ENCODE measurements at regions not wholly inside any gene's neighbourhood (a gene's known extent, or its start where the extent isn't known, plus 50 kb on each side); places are given as distances from the start of the nearest gene placed in this dataset.

DNA sequence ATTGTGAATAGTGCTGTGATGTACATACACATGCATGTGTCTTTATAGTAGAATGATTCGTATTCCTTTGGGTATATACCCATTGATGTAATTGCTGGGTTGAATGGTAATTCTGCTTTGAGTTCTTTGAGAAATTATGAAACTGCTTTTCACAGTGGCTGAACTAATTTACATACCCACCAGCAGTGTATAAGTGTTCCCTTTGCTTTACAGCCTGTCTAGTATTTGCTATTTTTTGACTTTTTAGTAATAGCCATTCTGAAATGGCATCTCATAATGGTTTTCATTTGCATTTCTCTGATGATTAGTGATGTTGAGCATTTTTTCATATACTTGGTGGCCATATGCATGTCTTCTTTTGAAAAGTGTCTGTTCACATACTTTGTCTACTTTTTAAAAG is 54.5 kb upstream of the FAM78B start:
- TF ChIP-seq SPI1 (IDR thresholded peaks at IDR 0.05; ENCODE audit: low read depth, low read length) (no peak), POU2F2 (IDR thresholded peaks at IDR 0.05; ENCODE audit: low read depth, low read length) (no peak), PAX5 (IDR thresholded peaks at IDR 0.05; ENCODE audit: insufficient read depth, low read length, severe bottlenecking) (no peak), POLR2AphosphoS5 (IDR thresholded peaks at IDR 0.05; ENCODE audit: low read depth, low read length) (no peak), TAF1 (IDR thresholded peaks at IDR 0.05; ENCODE audit: low read depth, low read length) (no peak), POLR2A (IDR thresholded peaks at IDR 0.05; ENCODE audit: low read depth, low read length) (no peak)
- DNase-seq (ENCODE audit: insufficient read length, low spot score) (no peak), FAIRE-seq (no peak)

DNA sequence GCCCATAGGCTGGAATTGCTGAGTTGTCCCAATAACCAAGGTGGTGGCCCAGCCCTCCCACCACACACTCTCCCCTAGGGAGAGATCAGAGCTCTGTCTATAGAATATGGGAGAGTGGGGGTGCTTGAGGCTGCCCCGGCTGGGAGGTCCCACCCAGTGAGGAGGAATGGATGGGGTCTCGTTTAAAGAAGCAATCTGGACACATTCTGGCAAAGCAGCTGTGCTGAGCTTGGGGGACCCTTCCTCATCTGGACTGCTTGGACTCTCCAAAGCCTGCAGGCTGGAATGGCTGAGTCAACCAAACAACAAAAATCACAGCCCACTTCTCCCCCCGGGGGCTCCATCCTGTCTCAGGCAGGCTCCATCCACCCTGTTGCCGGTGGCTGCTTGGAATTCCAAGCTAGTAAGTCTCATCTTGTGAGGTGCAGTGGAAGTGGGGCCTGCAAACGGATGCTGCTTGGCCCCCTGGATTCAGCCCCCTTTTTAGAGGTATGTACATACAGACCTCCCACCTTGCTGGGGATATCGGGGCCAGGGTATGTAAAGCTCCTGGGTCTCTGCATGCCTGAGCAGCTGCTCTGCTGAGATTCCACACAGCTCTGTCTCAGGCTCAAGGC is 67.1 kb upstream of the FAM78B start:
- FAIRE-seq, result no peak
- DNase-seq (ENCODE audit: insufficient read length, low spot score), result no peak
- no peak for TF ChIP-seq POU2F2 (IDR thresholded peaks at IDR 0.05; ENCODE audit: low read depth, low read length)
- TF ChIP-seq SPI1 (IDR thresholded peaks at IDR 0.05; ENCODE audit: low read depth, low read length), result no peak
- no peak for TF ChIP-seq TAF1 (IDR thresholded peaks at IDR 0.05; ENCODE audit: low read depth, low read length)
- no peak for TF ChIP-seq PAX5 (IDR thresholded peaks at IDR 0.05; ENCODE audit: insufficient read depth, low read length, severe bottlenecking)
- no peak for TF ChIP-seq POLR2A (IDR thresholded peaks at IDR 0.05; ENCODE audit: low read depth, low read length)
- TF ChIP-seq POLR2AphosphoS5 (IDR thresholded peaks at IDR 0.05; ENCODE audit: low read depth, low read length), result no peak

DNA sequence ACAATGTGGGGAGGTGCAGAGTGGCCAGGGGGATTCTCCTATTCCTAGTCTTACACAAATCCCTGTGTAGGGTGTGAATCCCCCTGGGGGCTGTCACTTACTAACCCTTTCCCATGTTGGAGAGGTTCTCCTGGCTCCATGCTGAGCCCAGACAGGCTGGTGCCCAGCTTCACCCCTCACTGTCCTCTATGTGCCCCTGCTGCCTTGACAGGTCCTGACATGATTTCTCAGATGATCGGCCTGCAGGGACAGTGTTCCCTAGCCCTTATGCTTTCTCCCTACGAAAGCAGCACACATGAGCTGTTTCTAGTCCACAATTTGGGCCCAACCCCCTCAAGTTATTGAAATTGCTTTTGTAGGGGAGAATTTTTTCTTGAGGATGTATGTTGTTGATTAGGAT is 68.9 kb upstream of the FAM78B start:
- no peak for FAIRE-seq
- TF ChIP-seq POLR2AphosphoS5 (IDR thresholded peaks at IDR 0.05; ENCODE audit: low read depth, low read length) (no peak), SPI1 (IDR thresholded peaks at IDR 0.05; ENCODE audit: low read depth, low read length) (no peak), POLR2A (IDR thresholded peaks at IDR 0.05; ENCODE audit: low read depth, low read length) (no peak), TAF1 (IDR thresholded peaks at IDR 0.05; ENCODE audit: low read depth, low read length) (no peak), POU2F2 (IDR thresholded peaks at IDR 0.05; ENCODE audit: low read depth, low read length) (no peak)
- no peak for DNase-seq (ENCODE audit: insufficient read length, low spot score)

DNA sequence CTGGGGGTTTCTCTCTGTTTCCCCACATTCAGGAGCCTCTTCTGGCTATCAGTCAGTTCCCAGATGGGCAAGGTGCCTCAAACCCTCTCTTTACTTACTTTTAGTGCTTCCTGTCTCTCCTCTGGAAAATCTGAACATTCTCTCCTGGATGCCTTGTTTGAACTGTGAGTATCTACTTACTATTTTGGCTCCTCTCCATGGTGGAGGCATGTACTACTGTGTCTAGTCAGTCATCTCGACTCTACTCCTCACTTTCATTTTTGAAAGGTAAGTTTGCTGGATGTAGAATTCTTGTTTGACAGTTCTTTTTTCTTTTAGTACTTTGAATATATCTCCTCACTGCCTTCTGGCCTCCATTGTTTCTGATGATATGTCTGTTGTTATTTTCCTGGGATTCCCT is 70.9 kb upstream of the FAM78B start:
- no peak for DNase-seq (ENCODE audit: insufficient read length, low spot score)
- no peak for TF ChIP-seq POU2F2 (IDR thresholded peaks at IDR 0.05; ENCODE audit: low read depth, low read length)
- TF ChIP-seq SPI1 (IDR thresholded peaks at IDR 0.05; ENCODE audit: low read depth, low read length), result no peak
- TF ChIP-seq POLR2A (IDR thresholded peaks at IDR 0.05; ENCODE audit: low read depth, low read length), result no peak
- TF ChIP-seq TAF1 (IDR thresholded peaks at IDR 0.05; ENCODE audit: low read depth, low read length), result no peak
- TF ChIP-seq POLR2AphosphoS5 (IDR thresholded peaks at IDR 0.05; ENCODE audit: low read depth, low read length), result no peak
- TF ChIP-seq PAX5 (IDR thresholded peaks at IDR 0.05; ENCODE audit: insufficient read depth, low read length, severe bottlenecking), result no peak
- FAIRE-seq, result no peak

DNA sequence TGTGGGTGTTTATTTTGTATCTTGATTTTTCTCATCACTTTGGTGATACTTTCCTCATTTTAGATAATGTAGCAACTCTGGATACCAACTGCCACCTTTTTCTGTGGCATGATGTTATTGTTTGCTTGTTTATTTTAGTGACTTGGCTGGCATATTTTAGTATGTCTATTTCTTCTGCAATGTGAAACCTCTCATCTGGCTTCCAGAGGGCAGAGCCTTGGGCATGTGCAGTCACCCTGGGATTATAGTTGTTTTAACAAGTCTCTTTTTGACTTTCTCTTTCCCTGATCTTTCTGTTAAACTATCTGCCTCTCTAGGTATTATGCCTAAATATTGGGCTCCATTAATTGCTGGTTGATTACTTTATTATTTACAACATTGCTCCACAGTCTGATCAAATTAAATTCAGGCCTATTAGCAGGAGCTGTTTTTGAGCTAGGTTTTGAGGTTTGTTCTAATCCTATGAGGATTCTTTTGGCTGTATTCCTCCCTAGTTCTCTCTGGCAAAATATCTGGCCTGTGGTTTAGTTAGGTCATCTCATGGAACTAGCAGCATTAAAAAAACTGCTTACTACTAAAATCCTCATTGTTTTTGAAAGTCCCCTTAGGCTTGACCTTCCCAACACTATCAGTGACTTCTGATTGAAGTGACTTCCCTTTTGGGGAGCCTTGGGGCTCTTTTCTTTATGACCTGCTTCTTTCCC is 86.4 kb upstream of the FAM78B start:
- TF ChIP-seq POU2F2 (IDR thresholded peaks at IDR 0.05; ENCODE audit: low read depth, low read length) (no peak), SPI1 (IDR thresholded peaks at IDR 0.05; ENCODE audit: low read depth, low read length) (no peak), PAX5 (IDR thresholded peaks at IDR 0.05; ENCODE audit: insufficient read depth, low read length, severe bottlenecking) (no peak), TAF1 (IDR thresholded peaks at IDR 0.05; ENCODE audit: low read depth, low read length) (no peak), POLR2A (IDR thresholded peaks at IDR 0.05; ENCODE audit: low read depth, low read length) (no peak), POLR2AphosphoS5 (IDR thresholded peaks at IDR 0.05; ENCODE audit: low read depth, low read length) (no peak)
- no peak for DNase-seq (ENCODE audit: insufficient read length, low spot score)
- FAIRE-seq, result no peak

DNA sequence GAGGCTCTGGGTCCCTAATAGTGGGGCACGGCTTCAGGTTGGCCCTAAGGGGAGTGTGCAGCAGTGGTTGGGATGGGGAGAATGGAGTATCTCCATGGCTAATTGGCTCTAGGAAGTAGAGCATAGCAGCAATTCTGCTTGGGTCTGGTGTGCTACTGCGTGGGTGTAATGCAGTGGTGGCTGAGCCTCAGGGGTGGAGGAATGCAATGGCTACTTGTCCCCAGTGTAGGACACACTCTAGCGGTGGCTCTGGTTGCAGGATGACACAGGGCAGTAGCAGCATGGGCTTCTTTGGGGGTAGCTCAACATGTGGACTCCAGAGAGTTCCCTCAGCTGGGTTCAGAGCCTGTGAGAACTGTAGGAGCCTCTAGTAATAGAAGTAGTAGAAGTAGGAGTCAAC is 91.2 kb upstream of the FAM78B start:
- TF ChIP-seq TAF1 (IDR thresholded peaks at IDR 0.05; ENCODE audit: low read depth, low read length) (no peak), POU2F2 (IDR thresholded peaks at IDR 0.05; ENCODE audit: low read depth, low read length) (no peak), PAX5 (IDR thresholded peaks at IDR 0.05; ENCODE audit: insufficient read depth, low read length, severe bottlenecking) (no peak), POLR2A (IDR thresholded peaks at IDR 0.05; ENCODE audit: low read depth, low read length) (no peak), SPI1 (IDR thresholded peaks at IDR 0.05; ENCODE audit: low read depth, low read length) (no peak), POLR2AphosphoS5 (IDR thresholded peaks at IDR 0.05; ENCODE audit: low read depth, low read length) (no peak)
- FAIRE-seq (no peak), DNase-seq (ENCODE audit: insufficient read length, low spot score) (no peak)

DNA sequence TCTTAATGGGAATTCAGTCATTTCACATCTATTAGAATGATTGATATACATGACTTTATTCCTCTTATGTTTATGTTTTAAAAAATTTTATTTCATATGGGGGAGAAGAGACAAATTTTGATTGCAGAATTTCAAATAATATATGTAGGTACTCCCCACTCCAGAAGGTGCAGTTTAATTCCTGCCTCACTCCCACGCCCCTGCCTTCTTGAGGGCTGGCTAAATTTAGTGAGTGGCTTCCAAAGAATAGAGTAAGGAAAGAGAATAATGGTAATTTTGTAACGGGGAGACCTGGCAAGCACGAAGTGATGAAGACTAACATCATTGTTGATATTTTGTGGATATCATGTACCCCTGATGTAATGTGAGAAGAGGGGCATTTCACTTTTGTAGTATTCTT is 94.7 kb upstream of the FAM78B start:
- no peak for DNase-seq (ENCODE audit: insufficient read length, low spot score)
- no peak for FAIRE-seq
- TF ChIP-seq POU2F2 (IDR thresholded peaks at IDR 0.05; ENCODE audit: low read depth, low read length) (no peak), PAX5 (IDR thresholded peaks at IDR 0.05; ENCODE audit: insufficient read depth, low read length, severe bottlenecking) (no peak), POLR2A (IDR thresholded peaks at IDR 0.05; ENCODE audit: low read depth, low read length) (no peak), TAF1 (IDR thresholded peaks at IDR 0.05; ENCODE audit: low read depth, low read length) (no peak), SPI1 (IDR thresholded peaks at IDR 0.05; ENCODE audit: low read depth, low read length) (no peak), POLR2AphosphoS5 (IDR thresholded peaks at IDR 0.05; ENCODE audit: low read depth, low read length) (no peak)

DNA sequence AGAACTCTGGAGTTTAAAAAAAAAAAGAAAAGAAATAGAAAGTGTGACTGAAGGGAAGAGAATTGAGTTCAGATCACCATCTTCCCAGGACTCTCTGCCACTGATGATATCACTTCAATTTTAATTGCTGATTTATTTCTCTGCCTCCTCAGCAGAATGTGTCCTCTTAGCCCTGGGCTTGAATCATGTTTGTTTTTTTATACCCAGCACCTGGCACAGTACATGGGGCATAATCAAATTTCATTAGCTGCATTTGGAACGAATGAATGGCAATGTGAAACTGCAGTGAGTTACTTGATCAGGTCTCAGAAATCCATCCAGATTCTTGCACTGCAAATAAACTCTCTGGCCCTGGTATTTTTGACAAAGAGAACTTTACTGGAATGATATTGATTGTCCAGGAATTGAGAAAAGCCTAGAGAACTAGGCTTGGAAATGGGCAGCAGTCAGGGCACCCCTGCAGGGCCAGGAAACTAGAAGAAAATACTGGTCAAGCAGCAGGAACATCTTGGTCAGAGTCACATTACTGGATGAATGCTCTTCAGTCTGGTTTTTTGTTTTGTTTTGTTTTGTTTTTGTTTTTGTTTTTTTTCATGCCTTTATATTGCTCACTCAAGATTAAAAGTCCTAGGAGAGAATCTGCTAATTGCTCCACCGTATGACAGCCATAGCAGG is 103.8 kb upstream of the FAM78B start:
- FAIRE-seq (no peak), DNase-seq (ENCODE audit: insufficient read length, low spot score) (no peak)
- TF ChIP-seq SPI1 (IDR thresholded peaks at IDR 0.05; ENCODE audit: low read depth, low read length), result no peak
- TF ChIP-seq POLR2AphosphoS5 (IDR thresholded peaks at IDR 0.05; ENCODE audit: low read depth, low read length), result no peak
- no peak for TF ChIP-seq PAX5 (IDR thresholded peaks at IDR 0.05; ENCODE audit: insufficient read depth, low read length, severe bottlenecking)
- TF ChIP-seq POLR2A (IDR thresholded peaks at IDR 0.05; ENCODE audit: low read depth, low read length), result no peak
- no peak for TF ChIP-seq POU2F2 (IDR thresholded peaks at IDR 0.05; ENCODE audit: low read depth, low read length)
- no peak for TF ChIP-seq TAF1 (IDR thresholded peaks at IDR 0.05; ENCODE audit: low read depth, low read length)

DNA sequence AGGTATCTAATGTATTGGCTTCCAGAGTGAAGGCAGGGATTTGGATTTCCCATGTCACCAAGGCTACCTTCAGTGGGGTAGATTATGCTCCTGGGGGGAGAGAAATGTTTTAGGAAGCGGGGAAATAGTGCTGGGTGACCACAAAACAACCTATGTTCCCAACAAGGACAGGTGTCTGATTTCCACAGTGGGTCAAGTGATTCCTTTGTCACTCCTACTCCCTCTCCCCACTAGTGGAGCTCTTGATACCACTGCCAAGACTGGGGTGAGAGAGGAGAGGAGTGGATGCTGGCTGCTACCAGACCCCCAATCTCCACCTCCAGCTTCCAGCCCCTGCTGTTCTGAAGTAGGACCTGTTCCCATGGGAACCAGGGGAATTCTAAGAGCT is 104.3 kb upstream of the FAM78B start:
- FAIRE-seq (no peak), DNase-seq (ENCODE audit: insufficient read length, low spot score) (no peak)
- TF ChIP-seq SPI1 (IDR thresholded peaks at IDR 0.05; ENCODE audit: low read depth, low read length) (no peak), TAF1 (IDR thresholded peaks at IDR 0.05; ENCODE audit: low read depth, low read length) (no peak), POU2F2 (IDR thresholded peaks at IDR 0.05; ENCODE audit: low read depth, low read length) (no peak)
